T47D (cell line): ENCODE measurements at regions not wholly inside any gene's neighbourhood (a gene's known extent, or its start where the extent isn't known, plus 50 kb on each side); places are given as distances from the start of the nearest gene placed in this dataset.

Experiments
- DNase-seq, 2 experiments: peaks; one replicate each; pipeline versions ENCODE4 v3.0.0 to v3.0.0-alpha.2; 2011 to 2012; ENCODE audit warnings: low read depth in 1 of 2, low spot score in 1 of 2
- JUND ChIP-seq: IDR thresholded peaks from 2 replicates; pipeline ENCODE4 v1.6.1; 2012; ENCODE audit warnings: low read depth
- in situ Hi-C: cut with HindIII; loops from 2 replicates; pipeline ENCODE4 v1.10.0; 2016; ENCODE audit warnings: low sequenced_read_pairs, low pct_unique_long_range_greater_than_20kb

DNA sequence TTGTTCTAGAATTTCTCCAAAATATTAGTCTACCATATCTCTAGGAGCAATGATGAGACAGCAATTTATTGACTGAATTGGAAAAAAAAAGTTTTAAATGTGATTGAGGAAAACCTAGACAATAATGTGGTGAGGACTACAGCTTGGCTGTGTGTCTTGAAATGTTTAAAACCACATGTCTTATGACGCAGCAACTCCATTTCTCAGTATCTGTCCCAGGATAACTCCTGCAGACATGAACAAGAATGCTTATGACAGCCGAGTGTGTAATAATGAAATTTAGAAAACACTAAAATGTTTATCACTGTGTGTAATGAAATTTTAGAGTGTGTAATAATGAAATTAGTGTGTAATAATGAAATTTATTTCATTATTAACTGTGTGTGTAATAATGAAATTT lies 254.1 kb upstream of the DAPK1 start:
- no peak for TF ChIP-seq JUND
- DNase-seq, result no peak
- in situ Hi-C loops, result no loop called here

DNA sequence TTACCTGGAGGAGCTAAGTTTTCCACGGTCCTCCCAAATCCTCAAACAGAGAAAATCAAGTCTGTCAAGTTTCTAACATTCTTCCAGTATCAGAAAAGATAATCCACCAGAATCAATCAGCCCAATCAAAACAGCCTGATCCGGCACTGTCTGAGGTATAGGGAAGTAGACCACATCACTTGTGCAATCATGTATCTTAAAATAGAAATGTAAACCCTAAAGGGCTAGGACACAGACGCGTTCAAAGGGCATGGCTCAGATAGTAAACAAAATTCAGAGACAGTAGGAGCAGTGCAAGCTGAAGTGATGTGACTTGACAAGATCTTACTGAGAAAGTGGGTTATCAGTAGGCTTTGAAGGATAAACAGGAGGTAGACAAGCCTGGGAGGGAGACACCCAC lies 252.4 kb upstream of the DAPK1 start:
- TF ChIP-seq JUND, result no peak
- in situ Hi-C loops, result no loop called here
- DNase-seq, result no peak

DNA sequence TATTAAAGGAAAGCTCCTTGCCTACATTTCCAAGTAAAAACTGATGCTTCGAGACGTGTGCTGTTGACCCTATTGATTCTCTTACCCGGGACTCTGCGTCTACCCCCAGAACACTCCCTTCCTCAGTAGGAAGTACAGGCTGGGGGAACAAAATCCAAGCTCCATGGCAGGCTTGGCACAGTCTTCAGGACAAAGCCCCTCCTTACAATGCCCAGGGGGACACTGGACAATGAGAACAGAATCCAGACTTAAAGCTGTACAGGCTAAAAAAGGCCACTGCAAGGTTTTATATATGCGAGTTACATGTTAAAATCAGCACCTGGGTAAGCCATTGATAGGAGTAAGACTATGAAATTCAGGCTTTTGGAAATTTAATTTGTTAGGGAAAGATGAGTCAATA lies 250.6 kb upstream of the DAPK1 start:
- in situ Hi-C loops, result no loop called here
- DNase-seq, result no peak
- no peak for TF ChIP-seq JUND

- DNase-seq, result no peak
- in situ Hi-C loops, result no loop called here
These were observed 248.6 kb upstream of the DAPK1 start for GRCh38 chr9:87249029-87249428.

DNA sequence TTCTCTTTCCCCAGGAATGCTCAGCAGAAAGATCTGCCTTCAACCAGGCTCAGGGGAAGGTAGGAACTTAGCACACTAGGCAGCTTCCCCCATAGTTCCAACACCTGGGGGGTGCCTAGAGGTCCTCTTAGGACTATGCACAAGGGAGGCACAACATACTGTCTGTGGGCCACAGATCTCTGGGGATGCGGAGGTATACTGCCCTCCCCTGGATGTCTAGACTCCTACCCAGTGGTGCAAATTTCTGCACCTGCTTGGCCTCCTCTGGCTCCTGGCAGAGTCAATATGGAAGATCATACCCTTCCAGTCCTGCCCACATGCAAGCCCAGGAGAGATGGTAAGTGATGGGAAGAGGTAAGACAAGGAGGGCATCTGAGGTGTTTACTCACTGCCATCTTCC lies 247.5 kb upstream of the DAPK1 start:
- in situ Hi-C loops, result no loop called here
- peak in 1 of 2 experiments; percentile 14 for DNase-seq
- no peak for TF ChIP-seq JUND

More at GRCh38 chr9:87249029-87249428, 248.6 kb upstream of the DAPK1 start:
- TF ChIP-seq JUND, result no peak

- in situ Hi-C loops, result no loop called here
- DNase-seq, result no peak
These were observed 242.1 kb upstream of the DAPK1 start for GRCh38 chr9:87255431-87256155.

GRCh38 chr9:87256973-87257372 lies 240.7 kb upstream of the DAPK1 start:
- TF ChIP-seq JUND, result no peak
- in situ Hi-C loops, result no loop called here
- DNase-seq, result no peak

More at GRCh38 chr9:87255431-87256155, 242.1 kb upstream of the DAPK1 start:
- no peak for TF ChIP-seq JUND

GRCh38 chr9:87259543-87260518 lies 237.8 kb upstream of the DAPK1 start:
- in situ Hi-C loops, result no loop called here

DNA sequence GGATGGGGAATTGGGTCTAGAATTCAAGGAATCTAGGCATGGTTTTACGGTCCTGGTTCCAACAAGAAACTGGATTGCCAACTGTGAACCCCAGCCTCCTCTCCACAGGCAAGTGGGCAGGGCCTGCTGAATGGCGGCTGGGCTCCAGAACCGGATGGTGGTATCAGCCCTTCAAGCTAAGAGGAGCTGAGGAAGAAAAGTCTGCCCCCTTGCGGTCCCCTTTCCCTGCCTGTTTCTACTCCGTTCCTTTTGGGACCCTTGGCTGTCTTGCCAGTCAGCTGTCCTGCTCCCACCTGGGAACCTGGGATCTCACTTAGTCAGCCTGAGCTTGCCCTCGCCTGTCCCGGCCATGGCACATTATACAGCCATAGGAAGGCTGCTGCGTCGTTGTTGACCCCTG lies 234.4 kb upstream of the DAPK1 start:
- no peak for TF ChIP-seq JUND
- DNase-seq, result no peak
- in situ Hi-C loops, result no loop called here

More at GRCh38 chr9:87259543-87260518, 237.8 kb upstream of the DAPK1 start:
- no peak for TF ChIP-seq JUND
- DNase-seq, result peak in 1 of 2 experiments; percentile 18

DNA sequence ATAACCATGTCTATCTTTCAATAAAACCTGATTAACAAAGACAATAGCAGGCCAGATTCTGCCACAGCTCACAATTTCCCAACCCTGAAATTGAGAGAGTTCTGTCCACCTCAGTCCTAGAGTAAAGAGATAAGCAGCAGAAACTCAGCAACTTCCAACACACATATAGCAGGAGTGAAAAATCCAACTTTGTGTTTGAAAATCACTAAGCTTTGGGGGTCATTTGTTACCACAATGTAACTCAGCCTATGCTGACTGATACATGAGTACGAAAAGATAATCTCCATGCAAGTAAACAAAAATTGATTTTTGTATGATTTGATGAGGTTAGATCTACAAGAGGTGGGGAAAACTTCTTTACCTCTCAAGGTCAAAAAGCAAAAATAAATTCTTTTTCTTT lies 231.0 kb upstream of the DAPK1 start:
- in situ Hi-C loops, result no loop called here
- no peak for TF ChIP-seq JUND
- DNase-seq, result no peak

DNA sequence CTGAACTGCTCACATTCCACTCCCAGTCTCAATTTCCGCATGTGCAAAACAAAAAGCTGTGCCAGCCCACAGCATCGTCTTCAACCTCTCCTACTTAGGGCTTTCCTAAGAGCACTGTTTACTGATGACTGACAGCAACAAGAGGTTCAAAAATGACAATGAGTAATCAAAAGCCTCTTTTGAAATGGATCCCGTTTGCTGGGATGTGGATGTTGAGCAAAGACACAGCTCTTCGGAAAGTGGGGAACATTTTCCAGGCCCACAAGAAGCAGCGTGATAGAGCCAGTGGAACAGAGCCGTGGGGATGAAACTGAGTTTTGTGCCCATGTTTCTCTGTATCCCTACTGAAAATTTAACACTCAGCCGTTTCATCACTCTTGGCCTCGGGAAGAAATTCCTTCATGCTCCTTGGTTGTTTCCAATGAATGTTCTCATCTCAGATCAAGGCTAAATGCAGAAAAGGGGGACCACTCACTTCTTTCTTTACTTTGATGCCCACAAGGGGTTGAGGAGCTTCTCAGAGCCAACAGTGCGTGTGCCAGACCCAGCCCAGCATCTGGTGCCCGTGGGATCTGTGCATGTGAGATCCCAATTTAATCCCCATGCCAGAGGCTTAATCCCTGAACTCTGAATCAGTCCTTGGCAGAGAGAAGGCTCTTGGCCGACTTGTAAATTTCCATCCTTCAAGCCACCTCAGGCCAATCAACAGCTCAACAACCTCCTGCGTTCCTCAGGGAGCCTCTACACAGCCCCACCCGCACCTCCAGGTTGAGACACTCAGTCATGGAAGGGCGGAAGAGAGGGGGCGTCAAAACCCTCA lies 230.2 kb upstream of the DAPK1 start:
- no peak for TF ChIP-seq JUND
- no peak for DNase-seq
- in situ Hi-C loops, result no loop called here
